ENCODE measurements at regions not wholly inside any gene's neighbourhood (a gene's known extent, or its start where the extent isn't known, plus 50 kb on each side); places are given as distances from the start of the nearest gene placed in this dataset.

- in situ Hi-C loops (cut with MboI; ENCODE audit: low pct_unique_long_range_greater_than_20kb, low sequenced_read_pairs, unreplicated experiment) = no loop called here
- no peak for DNase-seq (ENCODE audit: low spot score)
- no peak for TF ChIP-seq CTCF (IDR thresholded peaks at IDR 0.05; ENCODE audit: extremely low read depth, insufficient read depth, missing control alignments)
Observed at GRCh38 chr18:71130351-71130750, 841.5 kb downstream of the SOCS6 start.

GRCh38 chr18:71125581-71125980 is 836.7 kb downstream of the SOCS6 start:
- in situ Hi-C loops (cut with MboI; ENCODE audit: low pct_unique_long_range_greater_than_20kb, low sequenced_read_pairs, unreplicated experiment) = no loop called here
- DNase-seq (ENCODE audit: low spot score) = no peak
- no peak for TF ChIP-seq CTCF (IDR thresholded peaks at IDR 0.05; ENCODE audit: extremely low read depth, insufficient read depth, missing control alignments)

- TF ChIP-seq CTCF (IDR thresholded peaks at IDR 0.05; ENCODE audit: extremely low read depth, insufficient read depth, missing control alignments) = no peak
- in situ Hi-C loops (cut with MboI; ENCODE audit: low pct_unique_long_range_greater_than_20kb, low sequenced_read_pairs, unreplicated experiment) = no loop called here
- DNase-seq (ENCODE audit: low spot score) = no peak
Observed at GRCh38 chr18:71116535-71116934, 827.7 kb downstream of the SOCS6 start.

- DNase-seq (ENCODE audit: low spot score) = no peak
- no peak for TF ChIP-seq CTCF (IDR thresholded peaks at IDR 0.05; ENCODE audit: extremely low read depth, insufficient read depth, missing control alignments)
- in situ Hi-C loops (cut with MboI; ENCODE audit: low pct_unique_long_range_greater_than_20kb, low sequenced_read_pairs, unreplicated experiment) = no loop called here
Observed at GRCh38 chr18:71115261-71115660, 826.4 kb downstream of the SOCS6 start.

DNA sequence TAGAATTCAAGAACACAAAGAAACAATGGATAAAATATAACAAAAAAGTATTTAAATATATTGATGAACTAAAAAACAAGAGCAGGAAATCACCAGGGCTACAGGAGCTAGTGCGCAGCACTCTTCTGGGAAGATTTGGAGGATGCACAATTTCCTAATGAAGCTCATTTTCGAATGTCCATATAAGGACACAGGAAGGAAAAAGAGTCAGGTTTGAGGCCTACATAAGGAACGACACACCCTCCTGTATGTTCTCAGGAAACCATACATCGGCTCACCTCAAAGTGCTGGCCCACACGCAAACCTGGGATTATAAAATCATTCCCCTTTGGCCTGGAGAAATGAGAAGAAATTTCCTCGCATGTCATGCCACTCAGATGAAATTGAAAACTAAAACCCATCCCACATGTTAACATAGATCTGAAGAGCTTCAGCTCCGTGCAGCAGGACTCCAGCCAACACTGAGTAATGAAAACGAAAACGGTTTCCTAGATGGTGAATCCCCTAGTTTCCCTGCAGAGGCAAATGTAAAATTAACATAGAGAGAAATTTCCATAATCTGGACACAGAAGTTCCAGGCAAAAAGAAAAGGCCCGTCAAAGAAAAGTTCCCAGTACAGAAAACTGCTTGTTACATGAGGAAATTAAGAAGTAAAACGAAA is 825.8 kb downstream of the SOCS6 start:
- in situ Hi-C loops (cut with MboI; ENCODE audit: low pct_unique_long_range_greater_than_20kb, low sequenced_read_pairs, unreplicated experiment) = no loop called here
- no peak for TF ChIP-seq CTCF (IDR thresholded peaks at IDR 0.05; ENCODE audit: extremely low read depth, insufficient read depth, missing control alignments)

GRCh38 chr18:71107244-71107643 is 818.4 kb downstream of the SOCS6 start:
- no peak for TF ChIP-seq CTCF (IDR thresholded peaks at IDR 0.05; ENCODE audit: extremely low read depth, insufficient read depth, missing control alignments)
- in situ Hi-C loops (cut with MboI; ENCODE audit: low pct_unique_long_range_greater_than_20kb, low sequenced_read_pairs, unreplicated experiment) = no loop called here
- DNase-seq (ENCODE audit: low spot score) = no peak

More for the DNA sequence above, 825.8 kb downstream of the SOCS6 start:
- no peak for DNase-seq (ENCODE audit: low spot score)
